NCI-H1930 (cell line): ENCODE measurements at regions not wholly inside any gene's neighbourhood (a gene's known extent, or its start where the extent isn't known, plus 50 kb on each side); places are given as distances from the start of the nearest gene placed in this dataset.

Experiments used
- DNase-seq, 2 experiments: peaks; one replicate each; lab custom pipeline; 2025; lab: John Stamatoyannopoulos, UW

DNA sequence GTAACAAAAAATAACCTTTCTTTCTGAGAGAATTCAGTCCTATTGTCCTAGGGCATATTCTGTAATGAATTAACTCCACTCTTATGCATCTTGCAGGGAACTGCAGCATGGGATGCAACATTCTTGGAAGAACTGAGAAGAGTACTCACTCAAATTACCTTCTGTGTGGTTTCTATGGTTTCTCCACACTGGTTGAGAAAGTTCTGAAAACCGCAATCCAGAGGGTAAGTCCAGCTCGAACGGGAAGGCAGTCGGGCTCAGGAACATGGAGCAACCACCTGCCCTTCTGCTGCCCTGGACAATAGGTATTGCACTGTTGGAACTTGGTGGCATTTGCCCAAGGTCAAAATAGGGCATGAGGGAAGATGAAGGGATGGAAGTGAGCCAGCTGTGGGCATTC is 59.6 kb upstream of the CDK13 start:
- DNase-seq, result no peak

DNA sequence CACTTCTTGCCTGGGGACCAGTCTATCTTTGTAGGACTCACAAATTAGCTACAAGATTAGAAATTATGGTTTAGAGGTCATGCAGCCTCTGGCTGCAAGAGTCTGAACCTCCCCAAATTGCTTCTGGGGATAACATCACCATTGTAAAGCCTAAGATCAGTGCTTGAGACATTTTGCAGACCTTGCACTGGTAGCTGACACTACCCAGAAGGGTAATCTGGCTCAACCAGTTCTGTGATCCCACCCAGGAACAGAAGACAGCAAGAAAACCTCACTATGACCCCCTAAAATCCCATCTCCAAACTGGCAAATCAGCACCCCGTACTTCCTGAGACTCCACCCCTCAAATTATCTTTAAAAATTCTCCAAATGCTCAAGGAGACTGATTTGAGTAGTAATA is 58.2 kb upstream of the CDK13 start:
- no peak for DNase-seq

DNA sequence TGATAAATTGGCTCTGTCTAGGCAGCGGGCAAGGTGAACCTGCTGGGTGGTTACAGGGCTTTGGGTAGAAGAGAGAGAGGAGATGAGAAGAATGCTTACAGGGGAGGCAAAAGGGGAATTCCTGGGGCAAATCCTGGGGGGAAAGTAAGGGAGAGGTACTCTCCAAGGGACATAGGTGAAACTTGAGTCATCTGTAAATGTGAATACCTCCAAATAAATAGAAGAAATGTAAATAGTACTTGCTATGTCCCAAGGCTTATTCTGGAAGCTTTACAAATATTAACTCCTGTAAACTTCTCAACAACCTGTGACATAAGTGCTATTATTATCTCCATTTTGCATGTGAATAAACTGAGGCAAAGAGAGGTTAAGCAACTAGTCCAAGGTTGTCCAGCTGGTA is 57.7 kb upstream of the CDK13 start:
- DNase-seq, result no peak

DNA sequence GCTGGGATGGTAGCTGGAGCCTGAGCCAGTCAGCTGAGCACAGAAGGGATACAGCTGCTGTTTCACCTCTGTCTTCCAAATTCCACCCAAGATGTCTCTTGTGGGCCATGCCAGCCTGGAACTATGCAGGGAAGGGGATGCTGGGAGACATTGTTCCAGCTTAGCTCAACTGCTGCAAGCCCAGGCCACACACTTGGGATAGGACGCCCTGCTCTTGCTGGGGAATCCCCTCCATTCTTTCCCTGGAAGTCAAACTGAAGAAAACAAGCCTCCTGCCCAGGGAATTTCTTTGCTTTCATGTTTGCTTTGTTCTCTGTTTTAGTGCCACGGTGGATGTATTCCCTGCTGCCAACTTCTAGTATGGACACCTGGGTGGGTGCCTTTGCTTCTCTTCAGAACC is 55.2 kb upstream of the CDK13 start:
- no peak for DNase-seq

DNA sequence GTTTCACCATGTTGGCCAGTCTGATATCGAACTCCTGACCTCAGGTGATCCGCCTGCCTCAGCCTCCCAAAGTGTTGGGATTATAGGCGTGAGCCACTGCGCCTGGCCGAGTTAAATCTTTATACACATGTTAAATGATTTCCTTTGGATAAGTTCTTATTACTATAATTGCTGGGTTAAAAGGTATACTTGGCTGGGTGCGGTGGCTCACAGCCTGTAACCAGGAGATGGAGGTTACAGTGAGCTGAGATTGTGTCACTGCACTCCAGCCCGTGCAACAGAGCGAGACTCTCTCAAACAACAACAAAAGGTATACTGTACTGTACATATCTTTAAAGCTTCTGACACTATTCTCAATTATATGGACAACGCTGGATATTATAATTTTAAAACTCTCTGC is 53.2 kb upstream of the CDK13 start:
- no peak for DNase-seq

- no peak for DNase-seq
Observed at GRCh38 chr7:39898867-39899266, 51.2 kb upstream of the CDK13 start.
